Neural crest cell (in vitro differentiated cells): ENCODE measurements at regions not wholly inside any gene's neighbourhood (a gene's known extent, or its start where the extent isn't known, plus 50 kb on each side); places are given as distances from the start of the nearest gene placed in this dataset.

Experiments used
- DNase-seq: peaks from one replicate; pipeline ENCODE4 v3.0.0; 2021; ENCODE audit warnings: low read depth, mixed read lengths, low spot score
- H3K27ac Mint-ChIP-seq: one replicate; pipeline ENCODE4 v1.8.0; 2021; ENCODE audit warnings: mild to moderate bottlenecking, mixed read lengths; ENCODE audit not compliant: unreplicated experiment
- H3K27me3 Mint-ChIP-seq: 2 replicates; pipeline ENCODE4 v1.8.0; 2021; ENCODE audit warnings: low read depth, mild to moderate bottlenecking, mixed read lengths
- H3K36me3 Mint-ChIP-seq: 2 replicates; pipeline ENCODE4 v1.8.0; 2021; ENCODE audit warnings: low read depth, mild to moderate bottlenecking, mixed read lengths
- H3K4me1 Mint-ChIP-seq: 2 replicates; pipeline ENCODE4 v1.8.0; 2021; ENCODE audit warnings: mixed read lengths
- H3K4me3 Mint-ChIP-seq: one replicate; pipeline ENCODE4 v1.8.0; 2021; ENCODE audit warnings: mild to moderate bottlenecking, mixed read lengths
- H3K9me3 Mint-ChIP-seq: 2 replicates; pipeline ENCODE4 v1.8.0; 2021; ENCODE audit warnings: mixed read lengths
- CTCF ChIP-seq: fragments of 200-600 bp; sonication (generic); conservative IDR thresholded peaks from 2 replicates; pipeline ENCODE4 v1.5.0; 2021; ENCODE audit warnings: antibody characterized with exemption, mild to moderate bottlenecking

GRCh38 chr10:62907470-62908212 lies 91.5 kb upstream of the EGR2 start:
- Mint-ChIP-seq H3K9me3 (peaks cover 11% of the 10 kb centered on the region), H3K4me3 (no peak overlapping the region)

DNA sequence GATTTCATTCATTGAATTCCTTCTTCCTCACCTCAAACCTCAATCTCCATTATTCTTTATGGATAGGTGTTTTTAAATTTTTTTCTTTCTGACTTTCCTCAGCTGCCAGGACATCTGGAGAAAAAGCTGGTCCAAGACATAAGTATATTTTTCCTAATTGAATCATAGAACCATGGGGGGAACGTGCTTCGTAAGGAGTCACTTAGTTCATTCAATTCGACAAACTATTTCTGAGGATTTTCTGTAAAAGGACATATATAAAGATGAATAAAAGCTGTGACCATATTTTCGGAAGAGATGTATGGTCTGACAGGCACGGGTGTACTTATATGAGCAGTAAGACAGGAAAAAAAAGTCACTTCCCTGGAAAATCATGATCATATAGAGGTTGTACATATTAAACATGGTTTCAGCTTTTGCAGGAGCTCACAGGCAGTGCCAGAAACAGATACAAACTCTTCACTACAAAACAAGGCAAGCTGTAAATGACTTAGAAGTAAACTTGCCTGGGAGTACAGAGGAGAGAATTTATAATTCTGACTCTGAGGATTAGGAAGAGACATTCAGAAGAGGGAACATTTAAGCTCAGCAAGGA lies 88.2 kb upstream of the EGR2 start:
- Mint-ChIP-seq H3K27me3 (no peaks in the 10 kb centered on the region), H3K36me3 (no peaks in the 10 kb centered on the region), H3K9me3 (peaks cover 8% of the 10 kb centered on the region), H3K4me3 (no peak overlapping the region), H3K4me1 (peaks cover 23% of the 10 kb centered on the region), H3K27ac (peak overlapping the region; percentile 10)
- no peak for DNase-seq
- no peak for TF ChIP-seq CTCF

More at GRCh38 chr10:62907470-62908212, 91.5 kb upstream of the EGR2 start:
- Mint-ChIP-seq H3K36me3 (no peaks in the 10 kb centered on the region), H3K4me1 (peaks cover 50% of the 10 kb centered on the region), H3K27me3 (no peaks in the 10 kb centered on the region), H3K27ac (no peak overlapping the region)
- TF ChIP-seq CTCF, result no peak
- DNase-seq, result no peak

GRCh38 chr10:62903828-62904227 lies 87.7 kb upstream of the EGR2 start:
- Mint-ChIP-seq H3K27me3 (no peaks in the 10 kb centered on the region), H3K9me3 (peaks cover 8% of the 10 kb centered on the region), H3K36me3 (no peaks in the 10 kb centered on the region), H3K4me3 (no peak overlapping the region), H3K27ac (no peak overlapping the region), H3K4me1 (peaks cover 23% of the 10 kb centered on the region)
- no peak for TF ChIP-seq CTCF
- no peak for DNase-seq

DNA sequence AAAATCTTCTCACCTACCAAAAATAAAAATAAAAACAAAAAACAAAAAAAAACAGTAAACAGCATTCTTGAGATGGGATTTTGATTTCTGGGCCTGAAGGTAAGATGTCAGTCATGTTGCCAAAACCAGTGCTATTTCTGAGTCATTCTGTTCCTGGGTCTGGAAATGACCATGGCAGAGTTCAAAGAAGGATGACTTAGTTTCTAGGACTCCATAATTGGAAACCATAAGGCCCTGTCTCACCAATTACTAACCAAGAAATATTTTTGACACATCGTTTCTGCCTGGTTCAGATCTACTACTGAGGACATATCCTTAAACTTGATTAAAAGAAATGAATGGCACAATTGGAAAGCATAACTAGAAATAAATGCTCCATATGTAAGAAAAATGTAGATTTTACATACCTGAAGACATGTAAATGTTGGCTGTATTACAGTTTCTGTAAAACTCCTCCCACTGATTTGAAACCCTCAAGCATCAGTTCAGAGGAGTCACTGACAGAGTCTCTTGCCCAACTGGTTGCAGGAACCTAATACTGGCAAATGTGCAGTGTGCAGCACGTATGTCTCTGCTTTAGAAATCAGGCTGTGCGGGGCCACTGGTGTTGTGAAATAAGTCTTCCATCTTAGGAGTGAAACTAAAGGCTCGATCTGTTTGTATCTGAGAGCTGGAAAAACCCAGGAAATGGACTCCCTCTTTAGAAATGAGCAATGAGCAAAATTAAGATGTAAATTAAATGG lies 84.8 kb upstream of the EGR2 start:
- DNase-seq, result no peak
- H3K27me3 Mint-ChIP-seq, result no peaks in the 10 kb centered on the region
- no peaks in the 10 kb centered on the region for H3K36me3 Mint-ChIP-seq
- peaks cover 8% of the 10 kb centered on the region for H3K9me3 Mint-ChIP-seq
- no peak overlapping the region for H3K27ac Mint-ChIP-seq
- no peak for TF ChIP-seq CTCF
- H3K4me1 Mint-ChIP-seq, result peaks cover 23% of the 10 kb centered on the region
- H3K4me3 Mint-ChIP-seq, result no peak overlapping the region

DNA sequence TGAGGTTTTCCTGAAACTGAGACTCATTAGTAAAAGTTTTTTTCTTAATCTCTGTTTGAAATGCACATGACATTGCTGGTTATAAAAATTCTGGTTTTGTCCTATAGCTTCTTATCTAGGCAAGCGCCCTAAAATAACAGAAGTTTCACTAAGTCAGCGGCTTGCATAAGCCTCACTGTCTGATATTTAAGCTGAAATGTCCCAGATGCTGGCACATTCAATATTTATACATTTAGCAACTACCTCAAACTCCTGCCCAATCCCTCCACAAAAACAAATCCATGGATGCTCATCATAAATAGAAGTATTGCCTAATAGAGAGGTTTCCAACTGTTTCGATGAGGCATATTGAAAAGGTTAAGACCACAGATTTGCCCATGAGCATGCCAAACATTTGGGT lies 83.1 kb upstream of the EGR2 start:
- Mint-ChIP-seq H3K27me3 (no peaks in the 10 kb centered on the region), H3K4me3 (no peak overlapping the region), H3K4me1 (peaks cover 14% of the 10 kb centered on the region), H3K36me3 (no peaks in the 10 kb centered on the region), H3K9me3 (peaks cover 2% of the 10 kb centered on the region), H3K27ac (no peak overlapping the region)
- DNase-seq, result no peak
- TF ChIP-seq CTCF, result no peak
